Fibroblast of lung (primary cell): ENCODE measurements at regions not wholly inside any gene's neighbourhood (a gene's known extent, or its start where the extent isn't known, plus 50 kb on each side); places are given as distances from the start of the nearest gene placed in this dataset.
"Not testable (repeated sequence)": the region's sequence is repeated elsewhere in the genome, so short reads cannot be mapped to it uniquely, and the experiment has no call there.

Experiments used
- DNase-seq, 2 donors: peaks; one replicate each; pipeline versions ENCODE4 v3.0.0 to v3.0.0-alpha.2; 2010; ENCODE audit warnings: low read depth in 2 of 2
- H2AFZ ChIP-seq: 2 replicates; pipeline ENCODE4 v1.5.1; 2012; ENCODE audit warnings: low read length, control low read depth, inconsistent platforms
- H3K27ac ChIP-seq: 2 replicates; pipeline ENCODE4 v1.5.1; 2011; ENCODE audit warnings: low read length, control low read depth; ENCODE audit not compliant: insufficient read depth
- H3K27me3 ChIP-seq: 2 replicates; pipeline ENCODE4 v1.5.1; 2011; ENCODE audit warnings: mild to moderate bottlenecking, low read length; ENCODE audit not compliant: control insufficient read depth, insufficient read depth
- H3K36me3 ChIP-seq: 2 replicates; pipeline ENCODE4 v1.5.1; 2011; ENCODE audit warnings: low read length; ENCODE audit not compliant: control insufficient read depth, insufficient read depth
- H3K4me1 ChIP-seq: 2 replicates; pipeline ENCODE4 v1.5.1; 2011; ENCODE audit warnings: low read length; ENCODE audit not compliant: control insufficient read depth, insufficient read depth; ENCODE audit errors: extremely low read depth
- H3K4me2 ChIP-seq: 2 replicates; pipeline ENCODE4 v1.5.1; 2011; ENCODE audit warnings: low read length, control low read depth; ENCODE audit not compliant: insufficient read depth; ENCODE audit errors: extremely low read depth
- H3K4me3 ChIP-seq, 4 experiments: fragments of 200-600 bp in 1 of 4; sonication (generic) in 1 of 4; replicated peaks in 1 of 4; 2 replicates each; pipeline ENCODE4 v1.5.1; 2011 to 2016; ENCODE audit warnings: low read length in 4 of 4, low read depth in 3 of 4, mild to moderate bottlenecking in 3 of 4, control low read depth in 2 of 4, inconsistent platforms in 1 of 4, mixed read lengths in 1 of 4; ENCODE audit not compliant: insufficient read depth in 1 of 4; ENCODE audit errors: control extremely low read depth in 1 of 4
- H3K79me2 ChIP-seq: 2 replicates; pipeline ENCODE4 v1.5.1; 2012; ENCODE audit warnings: mild to moderate bottlenecking, low read length, inconsistent platforms; ENCODE audit not compliant: control insufficient read depth, insufficient read depth
- H3K9ac ChIP-seq: 2 replicates; pipeline ENCODE4 v1.5.1; 2011; ENCODE audit warnings: mild to moderate bottlenecking, low read length, control low read depth; ENCODE audit not compliant: insufficient read depth
- H3K9me3 ChIP-seq: 2 replicates; pipeline ENCODE4 v1.5.1; 2012; ENCODE audit warnings: low read depth, low read length; ENCODE audit not compliant: control insufficient read depth, insufficient read depth
- H4K20me1 ChIP-seq: 2 replicates; pipeline ENCODE4 v1.5.1; 2011; ENCODE audit warnings: low read length; ENCODE audit not compliant: control insufficient read depth, insufficient read depth; ENCODE audit errors: extremely low read depth
- CTCF ChIP-seq, 2 donors: IDR thresholded peaks in 1 of 2; conservative IDR thresholded peaks in 1 of 2; 1 replicate in 1 of 2; 2 replicates in 1 of 2; pipeline ENCODE4 v1.5.1; 2011 to 2012; ENCODE audit warnings: low read length in 2 of 2, control low read depth in 1 of 2, inconsistent platforms in 1 of 2, low read depth in 1 of 2, mild to moderate bottlenecking in 1 of 2
- EZH2 ChIP-seq: IDR thresholded peaks from 2 replicates; pipeline ENCODE4 v1.5.1; 2012; ENCODE audit warnings: low read length, control low read depth, mild to moderate bottlenecking; ENCODE audit errors: missing control alignments

- H3K79me2 ChIP-seq: no peaks in the 10 kb centered on the region
- no peak overlapping the region for H2AFZ ChIP-seq
- H3K4me2 ChIP-seq: no peak overlapping the region
- H3K9me3 ChIP-seq: no peaks in the 10 kb centered on the region
- H3K27me3 ChIP-seq: peaks cover 2% of the 10 kb centered on the region
- TF ChIP-seq CTCF (conservative IDR thresholded peaks at IDR 0.05 in 1 of 2, IDR thresholded peaks at IDR 0.05 in 1 of 2; ENCODE audit: low read depth in 1 of 2, low read length in 2 of 2) (no peak), EZH2 (no peak)
- peak in 1 of 2 donors; percentile 71 for DNase-seq
- H3K9ac ChIP-seq: no peak overlapping the region
- H3K36me3 ChIP-seq: no peaks in the 10 kb centered on the region
- no peaks in the 10 kb centered on the region for H4K20me1 ChIP-seq
- no peak overlapping the region for H3K4me3 ChIP-seq
- H3K4me1 ChIP-seq: no peaks in the 10 kb centered on the region
- no peak overlapping the region for H3K27ac ChIP-seq
Observed at GRCh38 chr1:168405906-168406549, 125.4 kb downstream of the TBX19 start.

- Histone ChIP-seq H3K27me3 (peaks cover 2% of the 10 kb centered on the region), H3K4me2 (no peak overlapping the region), H4K20me1 (no peaks in the 10 kb centered on the region), H3K4me1 (no peaks in the 10 kb centered on the region), H3K36me3 (no peaks in the 10 kb centered on the region), H3K9ac (no peak overlapping the region), H3K79me2 (no peaks in the 10 kb centered on the region), H3K27ac (no peak overlapping the region), H3K9me3 (no peaks in the 10 kb centered on the region), H2AFZ (no peak overlapping the region), H3K4me3 (no peak overlapping the region)
- no peak for DNase-seq
- TF ChIP-seq EZH2 (no peak), CTCF (conservative IDR thresholded peaks at IDR 0.05 in 1 of 2, IDR thresholded peaks at IDR 0.05 in 1 of 2; ENCODE audit: low read depth in 1 of 2, low read length in 2 of 2) (no peak)
Observed at GRCh38 chr1:168403140-168403539, 122.5 kb downstream of the TBX19 start.

- H3K9me3 ChIP-seq, H4K20me1 ChIP-seq, H3K4me2 ChIP-seq, H2AFZ ChIP-seq, H3K27ac ChIP-seq, H3K4me1 ChIP-seq, H3K36me3 ChIP-seq, H3K4me3 ChIP-seq, H3K27me3 ChIP-seq, DNase-seq, H3K9ac ChIP-seq, H3K79me2 ChIP-seq: not testable (repeated sequence)
Observed at GRCh38 chr1:168402466-168402865, 121.8 kb downstream of the TBX19 start.
